GM18858 (cell line): ENCODE measurements at regions not wholly inside any gene's neighbourhood (a gene's known extent, or its start where the extent isn't known, plus 50 kb on each side); places are given as distances from the start of the nearest gene placed in this dataset.

ENCODE experiments used
- ATAC-seq: cut with Tn5 transposase; IDR thresholded peaks from one replicate; pipeline ENCODE4 v1.9.1; 2021; ENCODE audit not compliant: unreplicated experiment

DNA sequence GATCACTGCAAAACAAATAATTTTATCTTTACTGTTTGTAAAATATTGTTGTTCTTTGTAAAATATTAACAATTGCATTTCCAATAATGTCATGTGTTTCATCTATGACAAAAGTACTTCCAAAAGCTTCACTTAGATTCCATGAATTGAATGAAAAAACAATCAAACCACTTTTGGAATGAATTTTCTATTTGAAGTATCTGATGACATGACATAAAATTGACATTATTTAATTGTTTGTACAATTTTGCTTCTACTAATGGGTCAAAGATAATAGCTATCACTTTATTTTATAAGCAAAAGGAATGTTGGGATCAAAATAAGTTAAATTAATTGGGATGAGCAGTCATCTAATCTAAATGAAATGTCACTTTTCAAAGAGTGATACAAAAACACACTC, 684.3 kb downstream of the NR2F1-AS1 start:
- no peak for ATAC-seq

GRCh38 chr5:92890841-92891244, 690.2 kb downstream of the NR2F1-AS1 start:
- ATAC-seq = no peak

DNA sequence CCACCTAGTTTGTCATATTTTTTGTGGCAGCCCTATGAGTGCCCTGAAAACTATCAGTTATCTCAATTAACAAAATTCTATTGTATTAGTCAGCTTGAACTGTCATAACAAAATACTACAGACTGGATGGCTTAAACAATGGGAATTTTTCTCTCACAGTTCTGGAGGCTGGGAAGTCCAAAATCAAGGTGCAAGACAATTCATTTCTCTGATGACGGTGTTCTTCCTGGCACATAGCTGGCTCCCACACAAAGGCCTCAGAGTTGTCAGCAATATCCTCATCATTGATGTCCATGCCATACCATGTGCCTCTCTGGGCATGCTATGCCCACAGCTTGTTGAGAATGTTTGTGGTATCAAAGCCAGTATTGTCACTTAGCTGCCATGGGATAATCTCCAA, 691.9 kb downstream of the NR2F1-AS1 start:
- ATAC-seq = no peak

DNA sequence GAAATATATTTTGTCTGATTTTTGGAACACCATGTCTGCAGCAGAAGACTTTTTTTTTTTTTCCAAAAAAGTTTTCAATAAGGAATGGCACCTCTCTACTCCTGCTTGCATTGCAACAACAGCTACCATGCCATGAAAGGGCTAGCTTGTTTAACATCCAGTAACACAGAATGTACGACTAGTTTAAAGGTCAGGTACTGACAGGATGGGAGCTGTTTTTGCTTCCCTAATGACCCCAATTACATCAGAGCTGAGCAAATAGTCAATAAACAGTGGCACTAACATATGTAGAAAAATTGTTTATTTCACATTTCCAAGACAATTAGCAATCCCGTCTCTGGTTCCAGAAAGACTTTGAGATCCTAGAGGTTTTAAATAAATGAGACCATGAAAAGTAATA, 693.8 kb downstream of the NR2F1-AS1 start:
- ATAC-seq = no peak

DNA sequence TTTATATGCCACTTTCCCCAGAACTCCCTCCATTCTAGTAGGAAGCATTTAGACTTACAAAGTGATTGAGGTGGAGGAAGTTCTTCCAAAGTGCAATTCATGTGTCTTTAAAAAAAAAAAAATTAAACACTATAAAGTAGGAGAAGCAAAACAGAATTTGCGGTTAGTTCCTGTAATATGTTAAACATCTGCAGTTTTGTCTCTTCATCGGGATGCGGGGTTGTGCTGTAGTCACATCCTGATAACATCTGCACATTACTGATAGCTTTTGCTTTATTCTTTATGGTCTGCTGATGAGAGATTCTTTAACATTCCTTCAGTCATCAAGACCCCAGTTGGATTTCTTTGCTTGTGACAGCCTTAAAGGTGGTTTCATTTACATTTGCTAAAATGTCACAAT, 694.3 kb downstream of the NR2F1-AS1 start:
- no peak for ATAC-seq

DNA sequence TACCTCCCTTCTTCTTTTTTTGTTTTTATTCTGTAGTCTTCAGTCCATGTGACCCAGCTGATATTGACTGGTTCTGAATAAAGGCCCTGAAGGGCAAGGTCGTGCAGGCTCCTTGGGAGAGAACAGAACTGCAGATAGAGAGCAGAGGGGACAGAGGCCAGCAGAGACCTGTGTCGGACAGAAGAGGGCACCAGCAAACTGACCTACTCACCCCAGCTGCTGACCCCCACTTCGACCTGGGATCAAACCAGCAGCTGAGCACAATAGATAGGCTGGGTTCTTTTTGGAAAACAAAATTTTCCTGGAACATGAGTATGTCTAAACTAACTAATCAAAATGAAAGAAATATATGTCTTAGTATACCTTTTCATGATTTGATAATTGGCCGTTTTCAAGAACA, 695.1 kb downstream of the NR2F1-AS1 start:
- no peak for ATAC-seq

DNA sequence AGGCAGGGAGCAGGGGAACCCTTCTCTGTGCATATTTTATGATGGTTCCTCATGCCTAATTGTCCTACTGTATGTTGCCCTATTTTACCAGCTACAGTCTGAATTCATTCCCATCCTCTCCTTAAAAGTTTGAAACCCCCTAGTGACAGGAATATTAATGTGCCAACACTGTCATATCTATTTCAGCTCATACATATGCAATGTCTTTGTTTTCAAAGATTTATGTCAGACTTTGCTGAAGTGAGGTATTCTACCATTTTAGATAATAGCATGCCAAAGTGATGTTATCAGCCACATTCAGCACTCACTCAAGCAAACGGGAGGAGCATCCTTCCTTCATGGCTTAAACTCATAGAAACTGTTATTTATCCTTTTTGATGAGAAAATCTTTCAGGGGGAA, 696.5 kb downstream of the NR2F1-AS1 start:
- ATAC-seq = no peak

- no peak for ATAC-seq
These were observed 701.0 kb downstream of the NR2F1-AS1 start for GRCh38 chr5:92879806-92880543.

DNA sequence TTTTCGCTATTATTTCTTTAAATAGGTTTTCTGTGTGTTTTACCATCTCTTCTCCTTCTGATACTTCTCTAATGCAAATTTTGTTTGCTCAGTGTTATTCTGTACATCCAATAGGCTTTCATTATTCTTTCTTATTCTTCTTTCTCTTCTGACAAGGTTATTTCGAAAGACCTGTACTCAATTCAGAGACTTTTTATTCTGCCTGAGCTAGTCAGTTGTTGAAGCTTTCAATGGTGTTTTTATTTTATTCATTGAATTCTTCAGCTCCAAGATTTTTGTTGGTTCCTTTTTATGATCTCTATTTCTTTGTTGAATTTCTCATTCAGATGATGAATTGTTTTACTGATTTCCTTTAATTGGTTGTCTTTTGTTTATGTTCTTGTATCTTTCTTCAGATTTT, 706.2 kb downstream of the NR2F1-AS1 start:
- no peak for ATAC-seq

GRCh38 chr5:92868442-92868841, 712.6 kb downstream of the NR2F1-AS1 start:
- ATAC-seq = no peak

GRCh38 chr5:92864591-92864990, 716.4 kb downstream of the NR2F1-AS1 start:
- no peak for ATAC-seq

DNA sequence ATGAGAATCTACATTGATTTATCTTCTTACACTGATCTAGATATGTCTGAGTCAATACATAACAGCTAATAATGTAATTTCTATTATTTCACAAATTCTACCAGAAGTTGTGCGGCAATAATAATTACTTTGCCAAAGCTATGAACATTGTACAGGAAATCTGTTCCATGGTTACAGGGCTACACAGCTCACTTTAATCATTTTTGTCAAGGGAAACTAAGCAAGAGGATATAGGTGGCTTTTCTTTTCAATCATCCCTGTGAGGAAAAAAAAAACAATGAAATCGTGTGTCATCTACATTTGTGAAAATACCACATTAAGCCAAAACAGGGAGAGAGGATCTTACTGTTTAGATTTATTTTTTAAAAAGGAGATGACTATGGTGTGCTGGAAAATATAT, 717.4 kb downstream of the NR2F1-AS1 start:
- ATAC-seq = no peak

DNA sequence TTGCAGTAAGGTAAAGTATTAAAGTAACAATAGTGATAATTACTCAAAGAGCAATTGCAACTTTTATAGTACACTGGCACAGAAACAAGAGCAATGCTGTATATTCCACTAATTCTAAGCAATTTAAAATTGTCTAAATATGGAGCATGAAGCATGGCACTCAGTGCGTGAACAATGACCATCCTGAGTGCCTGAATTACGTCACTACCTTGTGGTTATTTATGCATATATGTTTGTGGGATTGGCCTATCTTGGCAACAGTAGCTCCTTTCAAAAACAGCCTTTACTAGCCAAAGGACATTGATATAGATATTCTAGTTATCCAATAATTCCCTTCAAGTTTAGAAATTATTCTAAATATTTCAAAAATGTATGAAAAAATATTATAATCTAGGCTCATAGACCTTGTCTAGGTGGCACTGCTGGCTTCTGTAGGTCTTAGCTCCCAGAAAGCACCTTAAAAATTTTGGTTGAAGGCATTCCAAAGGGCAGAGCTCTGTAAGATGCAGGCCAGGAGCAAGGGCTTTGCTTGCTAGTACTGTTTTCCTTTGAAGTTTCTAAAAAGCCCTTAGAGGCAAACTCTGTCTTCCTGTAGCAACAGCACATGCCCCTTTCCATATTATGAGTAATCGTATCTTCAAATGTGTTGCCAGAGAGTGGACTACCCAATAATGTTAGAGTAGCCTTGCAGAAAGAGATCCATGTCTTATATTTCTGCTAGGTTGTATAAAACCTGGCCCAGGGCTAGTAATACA, 719.3 kb downstream of the NR2F1-AS1 start:
- no peak for ATAC-seq

GRCh38 chr5:92860061-92860460, 721.0 kb downstream of the NR2F1-AS1 start:
- ATAC-seq = no peak

DNA sequence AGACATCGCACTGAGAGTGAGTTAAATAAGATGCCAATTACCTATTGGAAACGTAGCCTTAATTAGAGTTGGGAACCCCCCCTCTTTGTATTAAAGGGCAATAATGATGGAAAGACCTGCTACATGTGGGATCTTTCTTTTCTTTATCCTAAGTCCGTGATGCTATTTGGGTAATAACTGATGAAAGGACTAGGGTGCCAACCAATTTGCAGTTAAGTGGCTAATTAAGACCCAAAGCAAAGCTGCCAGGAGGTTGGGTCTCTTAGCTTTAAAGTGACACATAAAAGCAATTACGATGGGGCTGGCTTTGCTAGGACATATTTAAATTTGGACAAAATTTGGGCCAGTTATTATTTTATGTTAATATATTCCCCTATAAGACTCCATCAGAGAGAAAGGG, 728.8 kb downstream of the NR2F1-AS1 start:
- no peak for ATAC-seq

DNA sequence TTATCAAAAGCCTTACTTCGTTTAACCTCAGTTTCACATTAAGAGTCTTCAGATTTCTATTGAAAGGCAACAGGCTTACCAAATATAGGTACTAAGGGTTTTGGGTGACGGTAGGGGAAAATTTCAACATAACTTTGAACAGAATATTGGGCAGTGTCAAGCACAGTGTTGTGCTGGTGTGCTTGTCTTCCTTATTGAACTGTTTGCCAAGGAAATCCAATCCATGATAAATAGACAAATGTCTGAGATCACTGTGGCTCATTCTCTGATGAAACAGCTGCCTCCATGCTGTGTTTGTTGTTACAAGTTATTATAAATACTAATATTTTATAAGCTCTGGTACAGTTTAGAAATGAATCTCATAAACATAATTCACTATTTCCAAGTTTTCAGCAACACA, 730.1 kb downstream of the NR2F1-AS1 start:
- no peak for ATAC-seq

GRCh38 chr5:92849756-92850155, 731.3 kb downstream of the NR2F1-AS1 start:
- no peak for ATAC-seq

- ATAC-seq = no peak
These were observed 739.3 kb downstream of the NR2F1-AS1 start for GRCh38 chr5:92841604-92842155.

- no peak for ATAC-seq
These were observed 742.8 kb downstream of the NR2F1-AS1 start for GRCh38 chr5:92838253-92838652.

DNA sequence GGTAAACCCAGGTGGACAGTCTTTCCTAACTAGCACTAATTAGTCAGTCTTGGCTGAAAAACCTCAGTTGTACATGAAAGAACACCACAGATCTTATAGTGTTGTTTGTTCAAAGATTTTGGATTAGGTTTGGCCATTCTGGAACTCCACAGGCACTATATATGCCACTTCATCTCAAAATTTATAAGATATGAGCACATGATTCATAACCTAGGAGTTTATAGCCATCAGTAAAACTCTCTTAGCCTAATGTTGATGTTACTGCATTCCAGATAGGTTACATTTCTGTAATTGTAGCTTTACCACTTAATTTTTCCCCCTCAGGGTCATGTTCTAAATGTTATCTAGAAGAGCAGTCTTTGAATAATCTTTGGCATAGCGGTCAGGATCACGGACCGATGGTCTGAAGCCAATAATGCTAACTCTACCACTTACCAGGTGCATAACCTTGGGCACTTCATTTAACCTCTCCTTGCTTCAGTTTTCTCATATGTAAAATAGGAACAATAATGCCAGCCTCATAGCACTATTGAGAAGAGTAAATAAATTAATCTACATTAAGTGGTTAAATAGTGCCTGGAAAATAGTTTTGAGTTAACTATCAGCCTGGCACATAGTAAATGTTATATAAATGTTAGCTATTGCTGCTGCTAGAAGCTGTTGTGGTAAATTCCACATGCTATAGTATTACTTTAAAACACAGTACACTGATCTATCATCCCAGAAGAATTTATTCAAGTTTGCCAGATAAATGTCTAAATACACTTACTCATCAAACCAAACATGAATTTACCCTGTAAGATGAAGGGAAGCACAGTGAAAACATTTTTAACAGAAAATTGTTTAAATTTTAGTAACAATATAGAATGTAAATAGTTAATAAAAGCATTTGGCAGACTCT, 743.9 kb downstream of the NR2F1-AS1 start:
- ATAC-seq = no peak

- ATAC-seq = no peak
These were observed 745.3 kb downstream of the NR2F1-AS1 start for GRCh38 chr5:92835712-92836111.
